Activated T-helper 2 cell treated with anti-CD3 and anti-CD28 coated beads, Interferon-gamma antibody, Interleukin-2, Interleukin-4, amounts not matched to agents 10 μg/mL and 5 μg/mL and 100 μg/mL, durations not matched to agents 14 hours and 24 hours and 36 hours (primary cell): ENCODE measurements at regions not wholly inside any gene's neighbourhood (a gene's known extent, or its start where the extent isn't known, plus 50 kb on each side); places are given as distances from the start of the nearest gene placed in this dataset.
"Not testable (repeated sequence)": the region's sequence is repeated elsewhere in the genome, so short reads cannot be mapped to it uniquely, and the experiment has no call there.

Experiments
- DNase-seq: peaks from one replicate; pipeline ENCODE4 v3.0.0; 2021; ENCODE audit warnings: low spot score
- H3K27ac Mint-ChIP-seq: one replicate; pipeline ENCODE4 v1.8.0; 2021; ENCODE audit warnings: mixed read lengths
- H3K27me3 Mint-ChIP-seq: one replicate; pipeline ENCODE4 v1.8.0; 2021; ENCODE audit warnings: low read depth, mixed read lengths
- H3K36me3 Mint-ChIP-seq: one replicate; pipeline ENCODE4 v1.8.0; 2021; ENCODE audit warnings: low read depth, mixed read lengths
- H3K4me1 Mint-ChIP-seq: one replicate; pipeline ENCODE4 v1.8.0; 2021; ENCODE audit warnings: low read depth, mixed read lengths
- H3K4me3 Mint-ChIP-seq: one replicate; pipeline ENCODE4 v1.8.0; 2021; ENCODE audit warnings: low read depth, mild to moderate bottlenecking, moderate library complexity, mixed read lengths
- H3K9me3 Mint-ChIP-seq: one replicate; pipeline ENCODE4 v1.8.0; 2021; ENCODE audit warnings: mixed read lengths
- intact Hi-C: fragments of 100-400 bp; cut with micrococcal nuclease; formaldehyde crosslinking; loops from one replicate; pipeline ENCODE4 v1.15.1; 2023

DNA sequence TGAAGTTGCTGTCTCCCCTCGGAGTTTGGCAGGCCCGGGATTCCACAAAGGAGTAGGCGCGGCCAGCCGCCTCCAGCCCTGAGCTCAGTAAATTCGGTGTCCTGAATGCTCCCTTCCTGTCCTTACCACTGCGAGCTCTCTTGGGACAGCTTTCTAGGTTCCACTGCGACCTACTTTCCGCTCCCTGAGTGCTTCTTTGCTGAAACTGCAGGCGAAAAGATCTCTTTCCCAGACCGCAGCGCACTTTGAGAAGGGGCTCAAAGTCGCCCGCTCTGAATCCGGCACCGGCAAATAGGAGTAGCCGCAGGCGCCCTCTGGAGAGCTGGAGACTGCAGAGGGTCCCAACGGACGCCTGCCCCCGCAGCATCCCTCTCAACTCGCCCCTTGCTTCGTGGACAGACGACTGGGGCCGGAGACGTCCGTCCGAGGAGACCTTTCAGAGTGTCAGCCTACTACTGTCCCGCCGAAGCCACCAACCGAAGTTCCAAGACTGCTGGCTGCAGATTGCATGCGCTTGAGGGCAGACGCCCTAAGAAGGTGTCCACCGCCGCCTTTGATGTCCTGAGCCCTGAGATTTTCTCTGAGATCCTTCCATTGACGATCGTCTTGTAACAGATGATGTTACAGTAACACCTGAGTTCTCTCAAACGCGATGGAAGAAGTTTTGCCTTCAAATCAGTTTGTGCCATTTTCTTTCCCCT lies 96.0 kb downstream of the ANXA2R start:
- Mint-ChIP-seq H3K4me1 (peaks cover 7% of the 10 kb centered on the region), H3K27me3 (peaks cover 24% of the 10 kb centered on the region), H3K36me3 (no peaks in the 10 kb centered on the region), H3K27ac (no peak overlapping the region), H3K4me3 (no peak overlapping the region), H3K9me3 (no peaks in the 10 kb centered on the region)
- intact Hi-C loops = no loop called here
- no peak for DNase-seq

DNA sequence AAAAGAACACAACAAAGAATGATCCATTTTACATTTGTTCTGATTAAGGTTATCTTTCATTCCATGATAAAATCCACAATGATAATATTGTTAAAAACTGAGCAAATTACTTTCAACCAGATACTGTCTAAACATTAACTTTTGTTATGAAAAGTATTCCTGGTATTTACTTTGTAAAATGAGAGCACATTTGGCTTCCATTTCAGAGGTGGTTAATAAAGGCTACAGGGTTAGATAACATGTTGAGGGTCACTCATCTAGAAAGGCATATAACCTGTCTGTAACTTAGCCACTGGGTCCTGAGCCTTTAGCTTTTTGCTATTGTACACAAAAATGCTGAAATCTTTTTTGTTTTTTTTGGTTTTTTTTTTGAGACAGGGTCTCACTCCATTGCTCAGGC lies 99.3 kb downstream of the ANXA2R start:
- peaks cover 7% of the 10 kb centered on the region for H3K9me3 Mint-ChIP-seq
- no peak overlapping the region for H3K4me3 Mint-ChIP-seq
- intact Hi-C loops = no loop called here
- H3K4me1 Mint-ChIP-seq = peaks cover 3% of the 10 kb centered on the region
- peaks cover 3% of the 10 kb centered on the region for H3K36me3 Mint-ChIP-seq
- no peak for DNase-seq
- peaks cover 27% of the 10 kb centered on the region for H3K27me3 Mint-ChIP-seq
- H3K27ac Mint-ChIP-seq = no peak overlapping the region

DNA sequence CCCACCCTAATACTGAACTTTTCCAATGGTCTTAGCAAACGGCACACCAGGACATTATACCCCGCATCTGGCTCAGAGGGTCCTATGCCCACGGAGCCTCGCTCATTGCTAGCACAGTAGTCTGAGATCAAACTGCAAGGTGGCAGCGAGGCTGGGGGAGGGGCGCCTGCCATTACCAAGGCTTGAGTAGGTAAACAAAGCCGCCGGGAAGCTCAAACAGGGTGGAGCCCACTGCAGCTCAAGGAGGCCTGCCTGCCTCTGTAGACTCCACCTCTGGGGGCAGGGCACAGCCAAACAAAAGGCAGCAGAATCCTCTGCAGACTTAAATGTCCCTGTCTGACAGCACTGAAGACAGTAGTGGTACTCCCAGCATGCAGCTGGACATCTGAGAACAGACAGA lies 108.1 kb downstream of the ANXA2R start:
- H3K36me3 Mint-ChIP-seq, DNase-seq, H3K9me3 Mint-ChIP-seq, H3K4me1 Mint-ChIP-seq, H3K27ac Mint-ChIP-seq, intact Hi-C loops, H3K4me3 Mint-ChIP-seq: not testable (repeated sequence)
- H3K27me3 Mint-ChIP-seq = peaks cover 26% of the 10 kb centered on the region

DNA sequence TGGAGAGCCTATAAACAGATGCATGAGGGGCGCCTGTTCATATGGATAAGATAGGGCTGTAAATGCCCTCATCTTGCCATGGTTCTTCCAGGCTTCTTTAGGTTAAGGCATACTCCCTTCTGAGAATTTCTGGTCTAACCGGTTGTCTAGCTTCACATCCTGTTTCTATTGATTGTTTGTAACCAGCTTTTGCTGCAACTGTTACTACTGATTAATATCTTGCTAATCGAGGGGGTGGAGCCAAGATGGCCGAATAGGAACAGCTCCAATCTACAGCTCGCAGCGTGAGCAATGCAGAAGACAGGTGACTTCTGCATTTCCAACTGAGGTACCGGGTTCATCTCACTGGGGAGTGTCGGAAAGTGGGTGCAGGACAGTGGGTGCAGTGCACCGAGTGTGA lies 108.7 kb downstream of the ANXA2R start:
- H3K36me3 Mint-ChIP-seq, intact Hi-C loops, H3K9me3 Mint-ChIP-seq, H3K4me3 Mint-ChIP-seq, DNase-seq, H3K4me1 Mint-ChIP-seq, H3K27ac Mint-ChIP-seq: not testable (repeated sequence)
- H3K27me3 Mint-ChIP-seq = peaks cover 26% of the 10 kb centered on the region

DNA sequence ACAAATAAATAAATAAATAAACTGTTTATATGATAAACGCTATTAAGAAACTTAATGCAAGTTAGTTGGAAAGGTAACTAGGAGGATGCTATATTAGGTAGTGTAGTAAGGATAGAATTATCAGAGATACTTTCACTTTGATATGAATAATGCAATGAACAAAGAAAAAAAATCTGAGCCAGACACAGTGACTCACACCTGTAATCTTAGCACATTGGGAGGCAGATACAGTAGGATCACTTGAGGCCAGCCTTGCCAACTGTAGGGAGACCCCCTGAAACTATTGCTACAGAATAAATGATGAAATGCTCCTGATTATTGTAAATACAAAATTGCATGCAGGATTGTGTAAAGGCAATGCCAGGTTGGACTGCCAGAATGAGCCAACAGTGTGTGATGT lies 109.2 kb downstream of the ANXA2R start:
- H3K27me3 Mint-ChIP-seq = peaks cover 24% of the 10 kb centered on the region
- H3K27ac Mint-ChIP-seq = no peak overlapping the region
- no peaks in the 10 kb centered on the region for H3K4me1 Mint-ChIP-seq
- DNase-seq = no peak
- peaks cover 4% of the 10 kb centered on the region for H3K9me3 Mint-ChIP-seq
- H3K36me3 Mint-ChIP-seq = no peaks in the 10 kb centered on the region
- no peak overlapping the region for H3K4me3 Mint-ChIP-seq
- intact Hi-C loops = no loop called here

DNA sequence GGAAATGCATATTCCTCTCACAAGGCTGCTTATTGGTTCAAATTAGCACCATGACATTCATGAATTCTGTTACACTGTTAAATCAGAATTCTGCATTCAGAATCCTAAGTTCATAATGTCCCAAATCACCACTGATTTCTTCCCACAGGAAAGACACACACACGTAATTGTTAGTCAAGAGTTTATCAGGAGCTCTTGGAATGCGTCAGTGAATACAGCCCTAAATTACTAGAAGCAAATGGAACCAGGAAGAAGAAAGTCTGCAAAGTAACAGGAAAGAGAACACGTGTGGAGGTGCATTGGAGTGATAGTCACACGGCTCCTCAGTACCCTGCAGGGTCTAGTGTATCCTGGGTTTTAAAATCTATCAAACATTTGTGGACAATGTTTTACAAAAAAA lies 110.2 kb downstream of the ANXA2R start:
- H3K4me1 Mint-ChIP-seq = no peaks in the 10 kb centered on the region
- H3K27ac Mint-ChIP-seq = no peak overlapping the region
- no peaks in the 10 kb centered on the region for H3K36me3 Mint-ChIP-seq
- H3K27me3 Mint-ChIP-seq = peaks cover 27% of the 10 kb centered on the region
- intact Hi-C loops = no loop called here
- peaks cover 4% of the 10 kb centered on the region for H3K9me3 Mint-ChIP-seq
- no peak overlapping the region for H3K4me3 Mint-ChIP-seq
- no peak for DNase-seq

DNA sequence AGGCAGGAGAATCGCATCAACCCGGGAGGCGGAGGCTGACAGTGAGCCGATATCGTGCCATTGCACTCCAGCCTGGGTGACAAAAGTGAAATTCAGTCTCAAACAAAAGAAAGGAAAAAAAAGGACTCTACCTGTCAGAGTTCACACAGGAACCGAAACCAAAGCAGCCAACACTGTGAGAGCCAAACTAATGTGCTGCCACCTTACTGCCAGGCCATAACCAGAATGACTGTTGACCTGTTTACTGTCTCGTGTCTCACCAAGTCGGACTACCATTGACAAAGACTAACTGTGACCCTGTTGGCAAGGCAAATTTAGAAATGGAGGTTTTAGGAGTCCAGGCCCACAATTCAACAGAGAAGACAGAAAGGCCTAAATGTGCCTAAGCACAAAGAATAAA lies 112.4 kb downstream of the ANXA2R start:
- Mint-ChIP-seq H3K4me1 (no peaks in the 10 kb centered on the region), H3K36me3 (no peaks in the 10 kb centered on the region)
- intact Hi-C loops = no loop called here

DNA sequence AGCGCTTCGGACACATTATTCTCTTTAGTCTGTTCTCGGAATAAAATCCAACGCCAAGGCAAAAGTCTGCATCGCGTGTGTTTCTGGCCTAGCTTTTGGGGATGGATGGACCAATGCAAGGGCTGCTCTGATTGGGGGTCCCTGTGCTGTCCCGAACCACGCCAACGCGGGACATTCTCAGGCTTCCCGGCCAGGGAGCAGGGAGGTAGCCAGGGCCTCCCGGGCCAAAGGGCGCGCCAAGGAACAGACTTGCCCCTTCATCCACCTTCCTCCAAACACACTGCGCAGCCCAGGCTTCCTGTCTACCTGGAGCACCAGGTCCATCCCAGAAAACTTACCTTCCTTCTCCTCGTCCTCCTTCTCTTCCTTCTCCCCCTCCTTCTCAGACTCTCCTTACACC lies 113.0 kb upstream of the SELENOP start:
- Mint-ChIP-seq H3K4me1 (no peaks in the 10 kb centered on the region), H3K27ac (no peak overlapping the region), H3K36me3 (no peaks in the 10 kb centered on the region), H3K27me3 (peaks cover 8% of the 10 kb centered on the region), H3K9me3 (no peaks in the 10 kb centered on the region), H3K4me3 (no peak overlapping the region)
- no peak for DNase-seq
- intact Hi-C loops = no loop called here

More for the DNA sequence above, 112.4 kb downstream of the ANXA2R start:
- peaks cover 4% of the 10 kb centered on the region for H3K9me3 Mint-ChIP-seq
- DNase-seq = no peak
- H3K4me3 Mint-ChIP-seq = no peak overlapping the region
- peaks cover 10% of the 10 kb centered on the region for H3K27me3 Mint-ChIP-seq
- H3K27ac Mint-ChIP-seq = no peak overlapping the region

DNA sequence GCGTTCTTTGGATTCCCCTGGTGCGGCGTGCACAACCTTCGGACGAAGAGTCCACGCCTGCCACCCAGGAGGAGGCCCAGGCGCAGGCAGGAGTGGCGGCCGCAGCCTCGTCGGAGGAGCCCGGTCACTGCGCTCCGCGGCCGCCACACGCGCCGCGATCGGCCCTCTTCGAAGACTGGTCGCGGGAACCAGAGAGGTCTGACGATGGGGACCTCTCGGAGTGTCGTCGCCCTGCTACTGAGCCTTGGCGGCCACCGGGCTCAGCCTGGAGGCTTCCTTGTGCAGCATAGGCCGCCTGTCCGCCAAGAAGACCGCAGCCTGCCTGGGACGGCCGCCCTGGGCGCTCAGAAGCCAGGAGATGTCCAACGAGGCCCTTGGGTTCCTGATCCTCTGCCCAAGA lies 112.5 kb upstream of the SELENOP start:
- no peak overlapping the region for H3K27ac Mint-ChIP-seq
- DNase-seq = no peak
- H3K4me3 Mint-ChIP-seq = no peak overlapping the region
- H3K36me3 Mint-ChIP-seq = no peaks in the 10 kb centered on the region
- no peaks in the 10 kb centered on the region for H3K4me1 Mint-ChIP-seq
- peaks cover 8% of the 10 kb centered on the region for H3K27me3 Mint-ChIP-seq
- no peaks in the 10 kb centered on the region for H3K9me3 Mint-ChIP-seq
- intact Hi-C loops = no loop called here

DNA sequence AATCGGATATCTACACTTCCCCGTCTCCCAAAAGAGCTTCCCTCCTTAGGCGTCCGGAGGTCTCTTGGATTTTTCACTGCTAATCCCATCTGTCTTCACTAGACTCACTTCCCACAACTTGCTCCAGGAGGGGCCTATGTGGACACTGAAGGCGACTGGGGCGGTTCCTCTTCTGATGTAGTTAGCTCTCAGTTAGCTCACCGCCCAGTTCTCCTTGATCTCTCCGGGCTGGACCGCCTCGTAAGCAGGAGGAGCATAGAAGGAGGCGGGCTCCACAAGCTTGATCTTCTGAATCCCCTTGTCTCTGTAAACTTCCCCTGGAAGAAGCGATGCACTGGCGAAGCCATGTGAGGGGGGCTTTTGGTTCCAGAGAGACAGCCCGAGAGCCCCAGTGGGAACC lies 112.0 kb upstream of the SELENOP start:
- intact Hi-C loops = no loop called here
- Mint-ChIP-seq H3K27ac (no peak overlapping the region), H3K4me1 (no peaks in the 10 kb centered on the region), H3K4me3 (no peak overlapping the region), H3K36me3 (no peaks in the 10 kb centered on the region), H3K9me3 (no peaks in the 10 kb centered on the region), H3K27me3 (peaks cover 8% of the 10 kb centered on the region)
- no peak for DNase-seq

DNA sequence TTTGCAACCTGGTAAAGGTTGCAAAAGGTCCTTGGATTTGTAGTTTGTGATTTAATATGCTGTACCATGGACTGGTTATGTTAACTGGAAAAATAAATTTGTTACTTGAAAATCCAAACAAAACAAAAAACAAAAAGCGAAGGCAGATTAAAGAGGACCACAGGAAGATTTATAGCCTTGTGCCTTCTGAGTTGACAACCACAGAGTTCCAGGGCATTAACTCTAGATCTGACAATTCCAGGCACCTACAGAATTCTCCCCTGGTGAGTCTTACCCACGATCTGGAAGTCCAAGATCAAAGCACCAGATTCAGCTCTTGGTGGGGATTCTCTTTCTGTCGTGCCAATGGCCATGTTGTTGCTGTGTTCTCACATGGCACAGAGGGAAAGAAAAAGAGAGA lies 107.9 kb upstream of the SELENOP start:
- H3K36me3 Mint-ChIP-seq = no peaks in the 10 kb centered on the region
- H3K9me3 Mint-ChIP-seq = no peaks in the 10 kb centered on the region
- intact Hi-C loops = no loop called here
- no peak for DNase-seq
- no peak overlapping the region for H3K4me3 Mint-ChIP-seq
- H3K4me1 Mint-ChIP-seq = no peaks in the 10 kb centered on the region
- peaks cover 5% of the 10 kb centered on the region for H3K27me3 Mint-ChIP-seq
- H3K27ac Mint-ChIP-seq = no peak overlapping the region

DNA sequence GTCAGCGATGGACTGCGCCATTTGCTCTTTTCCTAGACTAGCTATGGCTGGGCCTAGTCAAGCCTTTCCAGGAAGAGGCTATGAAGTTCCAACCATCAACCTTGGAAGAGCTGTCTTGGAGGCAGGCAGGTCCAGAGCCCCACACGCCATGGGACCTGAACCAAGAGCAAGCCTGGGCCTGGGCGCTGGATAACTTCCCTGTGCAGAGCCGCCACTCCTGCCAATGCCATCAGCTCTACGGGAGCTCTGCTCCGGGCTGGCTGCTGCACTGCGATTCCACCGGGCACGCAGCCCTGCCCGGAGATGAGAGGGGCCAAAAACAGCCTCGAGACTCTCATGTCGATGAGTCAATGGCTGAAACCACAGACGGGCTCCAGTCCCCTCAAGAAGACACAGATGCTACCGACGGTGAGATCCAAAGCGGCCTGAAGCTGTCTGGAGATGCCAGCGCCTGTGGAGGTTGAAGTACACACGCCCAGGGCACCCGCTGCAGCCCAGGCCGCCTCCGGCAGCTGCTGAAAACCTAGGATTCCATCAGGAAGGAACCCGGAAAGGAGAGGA lies 103.7 kb upstream of the SELENOP start:
- intact Hi-C loops = no loop called here
- H3K4me3 Mint-ChIP-seq = no peak overlapping the region
- no peaks in the 10 kb centered on the region for H3K36me3 Mint-ChIP-seq
- peaks cover 3% of the 10 kb centered on the region for H3K4me1 Mint-ChIP-seq
- H3K27ac Mint-ChIP-seq = no peak overlapping the region
- no peak for DNase-seq
- H3K9me3 Mint-ChIP-seq = no peaks in the 10 kb centered on the region
- H3K27me3 Mint-ChIP-seq = peaks cover 3% of the 10 kb centered on the region

DNA sequence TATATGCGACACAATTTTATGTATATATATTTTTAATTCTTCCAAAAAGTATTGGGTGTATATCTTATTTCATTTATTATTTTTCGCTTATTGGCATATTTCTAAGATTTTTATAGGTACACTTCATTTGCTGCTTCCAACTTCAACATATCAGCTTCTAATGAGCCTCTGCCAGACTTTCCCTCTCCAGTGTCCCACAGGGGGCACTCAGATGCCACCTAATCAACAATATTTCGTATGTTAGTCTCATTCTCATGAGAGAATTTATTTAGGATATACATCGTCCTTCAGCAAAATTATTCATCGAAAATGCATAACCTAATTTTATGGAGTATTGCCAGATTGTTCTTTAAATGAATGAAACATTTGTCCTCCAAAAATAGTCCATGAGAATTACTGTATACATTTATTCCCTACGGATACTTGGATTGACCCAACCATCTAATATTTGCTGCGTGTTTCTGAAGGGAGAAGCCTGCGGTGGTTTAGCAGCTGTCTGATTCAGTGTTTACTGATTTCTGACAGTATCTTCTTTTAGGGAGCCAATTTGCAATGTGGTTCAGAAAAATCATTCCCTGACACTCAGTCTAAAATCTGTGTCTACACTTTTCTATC lies 100.6 kb upstream of the SELENOP start:
- DNase-seq = no peak
- Mint-ChIP-seq H3K27me3 (peaks cover 8% of the 10 kb centered on the region), H3K27ac (no peak overlapping the region), H3K4me1 (peaks cover 16% of the 10 kb centered on the region), H3K9me3 (no peaks in the 10 kb centered on the region), H3K4me3 (no peak overlapping the region), H3K36me3 (no peaks in the 10 kb centered on the region)
- intact Hi-C loops = no loop called here
